ENCODE measurements at regions not wholly inside any gene's neighbourhood (a gene's known extent, or its start where the extent isn't known, plus 50 kb on each side); places are given as distances from the start of the nearest gene placed in this dataset.

DNA sequence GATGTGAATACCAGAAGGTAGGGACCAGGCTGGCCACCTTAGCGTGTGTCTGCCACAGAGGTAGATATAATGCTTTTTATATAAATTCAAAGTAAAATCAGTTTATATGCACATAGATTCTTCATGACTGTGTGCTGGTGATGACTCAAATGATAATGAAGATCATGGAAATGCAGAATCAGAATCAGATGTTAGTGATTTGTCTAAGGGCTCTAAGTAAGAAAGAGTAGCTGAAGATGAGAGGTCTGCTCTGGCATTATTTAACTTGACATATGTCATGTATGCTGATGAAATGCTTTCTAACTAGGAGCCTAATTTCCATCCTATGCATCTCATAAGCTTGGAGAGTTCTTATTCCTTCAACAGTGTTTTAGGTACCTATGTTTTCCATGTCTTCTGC, 50.3 kb upstream of the DPH6 start:
- no peak for DNase-seq (ENCODE audit: low read depth)

DNA sequence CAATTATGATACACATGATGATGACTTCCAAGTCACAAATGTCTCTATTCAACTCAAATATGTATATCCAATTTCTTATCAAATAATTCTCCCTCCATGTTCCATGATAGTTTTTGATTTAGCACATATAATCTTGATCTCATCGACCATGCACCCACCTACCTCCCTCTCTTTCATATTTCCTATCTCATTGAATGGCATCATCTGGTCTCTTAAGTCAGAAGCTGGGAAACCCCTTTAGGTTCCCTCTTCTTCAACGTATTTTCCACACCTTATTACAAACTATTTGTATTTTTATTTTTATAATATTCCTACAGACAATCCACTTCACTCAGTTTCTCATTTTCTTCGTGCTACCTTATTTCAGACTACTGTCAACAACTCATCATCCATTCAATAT, 56.9 kb upstream of the DPH6 start:
- no peak for DNase-seq (ENCODE audit: low read depth)

DNA sequence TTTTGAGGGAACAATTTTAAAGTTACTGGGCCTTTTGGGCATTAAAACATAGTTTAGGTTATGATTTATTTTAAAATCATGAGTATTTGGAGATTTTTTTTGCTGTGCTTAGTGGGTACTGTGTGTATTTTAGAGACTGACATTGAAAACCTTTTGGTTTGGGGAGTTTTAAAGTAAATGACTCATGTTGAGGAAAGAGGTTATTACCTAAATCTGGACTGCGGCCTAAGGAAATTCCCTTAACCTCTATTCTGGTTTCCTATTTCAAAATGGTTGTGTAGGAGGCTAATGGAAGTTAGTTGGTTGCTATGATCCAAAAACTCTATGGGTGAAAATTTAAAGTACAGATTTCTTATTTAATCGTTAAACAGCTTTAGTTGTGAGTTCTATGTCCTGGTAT, 57.3 kb upstream of the DPH6 start:
- no peak for DNase-seq (ENCODE audit: low read depth)

DNA sequence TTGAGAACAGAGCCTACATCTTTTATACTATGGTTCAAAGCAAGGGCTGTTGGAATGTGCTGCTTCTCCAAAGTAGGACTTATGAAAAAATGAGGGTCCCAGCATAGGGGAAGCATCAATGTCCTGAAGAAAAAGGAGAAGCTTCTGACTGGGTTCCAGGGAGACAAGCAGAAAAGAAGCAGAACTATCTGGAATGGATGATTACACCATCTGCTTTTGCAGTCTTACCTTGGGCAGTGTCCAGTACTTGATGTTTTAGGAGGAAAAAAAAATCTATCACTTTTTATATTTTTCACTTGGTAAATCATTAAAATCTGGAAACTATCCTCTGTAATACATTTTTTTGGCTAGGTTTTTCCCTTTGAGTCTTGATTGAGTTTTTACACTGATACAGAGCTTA, 57.9 kb upstream of the DPH6 start:
- no peak for DNase-seq (ENCODE audit: low read depth)

DNA sequence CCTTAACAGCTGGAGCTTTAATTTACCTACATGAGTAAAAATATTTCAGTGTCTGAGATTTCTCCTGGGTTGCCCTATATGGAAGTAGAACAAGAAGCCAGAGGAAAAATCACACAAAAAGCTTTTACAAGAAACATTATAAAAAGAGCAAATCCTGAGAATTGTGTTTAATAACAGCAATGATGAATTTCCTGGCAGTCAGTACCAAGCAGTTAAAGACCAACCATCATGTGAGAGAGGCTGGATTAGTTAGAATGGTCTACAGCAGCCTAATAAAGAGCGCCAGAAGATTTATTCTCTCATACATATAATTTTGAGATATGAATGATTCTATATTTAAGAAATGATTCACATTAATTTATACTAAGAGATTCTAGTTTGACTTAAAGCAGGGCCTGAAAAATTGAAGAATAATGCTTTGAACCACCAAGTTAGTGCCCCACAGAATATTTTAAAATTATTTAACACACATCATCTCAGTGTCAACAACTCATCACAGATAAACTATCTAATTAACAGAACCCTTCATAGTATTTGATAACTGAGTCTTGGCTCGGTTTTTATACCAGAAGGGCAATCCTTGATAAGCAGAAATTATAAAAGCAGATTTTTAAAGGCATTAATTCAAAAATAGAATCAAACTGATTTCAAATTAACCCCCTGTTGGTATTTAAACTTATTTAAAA, 59.9 kb upstream of the DPH6 start:
- DNase-seq (ENCODE audit: low read depth) = no peak

DNA sequence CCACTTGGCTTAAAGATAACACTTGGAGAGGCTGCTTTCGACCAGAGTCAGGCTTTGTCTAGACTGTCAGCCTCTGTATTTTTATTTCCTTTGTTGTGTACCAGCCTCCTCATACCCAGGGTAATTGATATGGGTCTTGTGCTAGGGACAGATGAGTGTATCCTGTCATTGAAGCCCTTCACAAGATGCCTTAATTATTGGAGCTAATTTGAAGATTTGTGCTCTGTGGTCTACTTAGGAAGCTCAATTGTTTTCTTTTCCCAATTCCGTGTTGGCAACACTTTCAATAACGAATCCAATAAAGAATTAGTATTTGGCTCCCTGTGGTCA, 60.5 kb upstream of the DPH6 start:
- DNase-seq (ENCODE audit: low read depth) = no peak

DNA sequence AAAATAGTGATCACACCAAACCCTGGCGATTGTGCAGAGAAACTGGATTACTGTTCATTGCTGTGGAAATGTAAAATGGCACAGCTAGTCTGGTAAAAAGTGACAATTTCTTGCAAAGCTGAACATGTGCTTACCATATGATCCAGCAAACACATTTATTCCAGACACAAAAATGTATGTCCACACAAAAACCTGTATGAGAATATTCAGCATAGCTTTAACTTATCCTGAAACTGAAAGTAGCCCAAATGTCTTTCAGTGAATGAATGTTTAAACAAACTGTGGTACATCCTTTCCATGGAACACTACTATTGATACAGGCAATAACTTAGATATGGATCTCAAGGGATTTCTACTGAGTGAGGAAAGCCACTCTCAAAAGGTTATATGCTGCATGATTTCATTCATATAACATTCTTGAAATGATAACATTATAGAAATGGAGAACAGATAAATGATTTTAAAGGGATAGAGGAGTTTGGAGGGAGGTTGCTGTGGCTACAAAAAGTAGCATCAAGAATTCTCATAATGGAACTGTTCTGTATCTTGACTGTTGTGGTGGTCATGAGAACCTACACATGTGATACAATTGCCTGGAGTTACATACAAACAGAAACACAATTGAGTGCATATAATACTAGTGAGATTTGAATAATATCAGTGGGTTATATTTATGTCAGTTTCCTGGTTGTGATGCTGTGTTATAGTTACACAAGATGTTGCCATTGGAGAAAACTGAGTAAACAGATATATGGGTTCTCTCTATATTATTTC, 70.7 kb upstream of the DPH6 start:
- DNase-seq (ENCODE audit: low read depth) = no peak

DNA sequence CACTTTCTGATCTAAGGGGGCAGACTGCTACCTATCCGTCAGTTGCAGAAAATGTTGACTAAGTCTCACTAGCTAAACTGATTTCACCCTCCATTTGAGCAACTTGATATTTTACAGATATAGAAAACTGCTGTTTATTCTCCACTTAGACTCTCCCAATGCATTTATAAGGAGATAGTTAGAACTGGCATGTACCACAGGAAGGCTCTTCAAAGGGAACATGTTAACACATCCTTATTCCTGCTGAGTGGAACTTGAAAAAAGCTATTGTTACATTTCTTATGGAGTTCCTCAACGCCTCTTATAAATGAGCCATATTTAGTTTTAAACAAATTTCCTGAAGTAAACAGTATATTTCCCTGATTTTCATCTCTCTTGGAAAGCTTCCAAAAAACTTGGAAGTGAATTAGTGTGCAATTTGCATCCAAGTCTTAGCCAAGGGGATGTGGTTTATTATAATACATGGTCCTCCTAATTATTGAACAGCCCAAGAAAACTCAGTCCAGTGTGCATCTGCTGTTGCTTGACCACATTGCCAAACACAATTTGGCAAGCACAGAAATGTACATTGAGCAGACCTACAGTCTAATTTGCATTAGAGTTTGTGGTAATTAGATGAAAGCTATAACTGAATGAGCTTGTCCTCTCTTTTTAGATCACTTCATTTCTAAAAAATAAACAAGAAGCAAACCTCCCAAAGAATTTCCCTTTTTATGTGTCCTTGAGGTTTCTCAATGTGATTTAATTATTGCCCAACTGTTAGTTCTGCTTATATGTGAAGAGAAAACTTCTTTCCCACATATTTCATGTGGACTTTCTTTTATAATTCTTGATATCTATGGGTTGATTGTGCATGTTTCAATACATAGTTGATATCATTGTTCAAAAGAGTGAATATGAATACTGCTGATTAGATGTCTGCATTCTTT, 72.6 kb upstream of the DPH6 start:
- DNase-seq (ENCODE audit: low read depth) = no peak

DNA sequence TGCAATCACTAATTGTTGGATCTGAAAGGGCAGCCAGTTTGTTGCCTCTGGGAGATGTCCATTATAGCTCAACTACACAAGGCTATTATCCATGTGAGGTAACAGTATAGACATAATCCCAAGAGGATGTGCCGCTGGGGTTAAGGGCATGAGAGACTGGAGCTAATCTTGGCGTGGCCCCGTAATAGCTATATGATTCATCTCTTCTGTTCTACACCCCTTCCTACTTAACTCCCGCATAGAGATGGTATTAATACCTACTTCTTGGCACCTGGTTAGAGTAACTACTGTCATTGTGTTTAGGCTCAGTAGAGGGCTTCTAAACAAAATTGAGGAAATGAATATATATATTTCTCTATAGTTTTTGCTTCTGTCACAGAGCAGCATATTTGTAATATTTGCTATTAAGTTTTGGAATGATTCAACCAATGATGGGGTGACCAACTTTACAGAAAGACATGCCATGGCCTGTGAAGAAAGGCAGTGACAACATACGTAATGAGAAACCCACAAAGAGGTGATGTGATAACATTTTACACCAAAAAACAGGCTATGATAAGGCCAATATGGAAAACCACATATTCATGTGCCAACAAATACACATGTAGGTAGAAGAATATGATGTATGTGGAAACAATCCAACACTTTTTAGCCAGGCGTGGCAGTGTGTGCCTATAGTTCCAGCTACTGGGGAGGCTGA, 76.8 kb upstream of the DPH6 start:
- DNase-seq (ENCODE audit: low read depth) = no peak

DNA sequence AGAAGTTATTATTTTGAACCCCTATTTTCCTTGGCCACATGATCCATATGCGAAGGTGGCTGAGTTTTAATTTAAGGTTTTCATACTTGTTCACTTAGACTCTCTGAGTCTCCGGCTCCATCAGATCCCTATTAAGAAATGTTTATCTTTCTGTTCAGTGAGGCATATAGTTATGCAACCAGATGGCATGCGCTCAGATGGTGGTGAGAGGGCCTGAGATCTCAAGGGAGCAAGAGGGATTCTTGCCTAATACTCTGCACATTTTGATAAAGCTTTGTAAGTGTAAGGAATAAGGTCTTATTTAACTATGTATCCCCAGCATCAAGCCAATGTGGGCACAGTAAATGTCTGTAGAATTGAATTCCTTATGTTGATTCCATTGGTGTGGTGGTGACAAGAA, 78.9 kb upstream of the DPH6 start:
- no peak for DNase-seq (ENCODE audit: low read depth)

DNA sequence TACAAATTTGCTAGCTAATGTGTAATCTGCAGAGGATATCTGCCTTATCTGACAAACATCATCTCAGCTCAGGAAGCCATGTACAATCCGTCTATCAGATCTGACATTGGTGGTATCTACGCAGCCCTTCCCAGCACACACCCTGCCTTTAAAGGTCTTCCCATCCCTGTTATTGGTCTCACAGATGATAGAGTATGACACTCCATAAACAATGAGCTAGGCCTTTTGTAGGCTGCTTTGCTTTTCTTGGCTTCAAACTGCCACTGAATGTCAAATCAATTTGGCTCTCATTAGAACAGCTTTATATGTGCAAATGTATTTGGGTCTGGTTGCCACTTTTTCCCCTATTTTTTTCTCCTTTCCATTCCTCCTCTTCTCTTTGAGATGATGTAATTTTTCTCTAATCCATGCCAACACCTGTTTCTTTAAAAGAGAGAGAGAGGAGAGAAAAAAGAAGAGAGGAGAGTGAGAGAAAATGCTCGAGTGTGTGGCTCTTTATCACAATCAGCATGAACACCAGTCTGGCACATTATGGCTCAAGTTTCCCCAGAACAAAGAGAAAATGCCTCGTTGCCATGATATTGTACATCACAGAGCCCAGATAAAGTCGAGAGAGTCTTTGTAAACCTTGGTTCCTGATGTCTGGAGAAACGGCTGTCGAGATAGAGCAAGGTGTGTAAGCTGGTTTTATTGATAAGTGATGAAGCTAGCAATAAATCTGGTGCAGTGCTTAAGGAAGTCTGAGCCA, 80.8 kb upstream of the DPH6 start:
- DNase-seq (ENCODE audit: low read depth) = no peak

DNA sequence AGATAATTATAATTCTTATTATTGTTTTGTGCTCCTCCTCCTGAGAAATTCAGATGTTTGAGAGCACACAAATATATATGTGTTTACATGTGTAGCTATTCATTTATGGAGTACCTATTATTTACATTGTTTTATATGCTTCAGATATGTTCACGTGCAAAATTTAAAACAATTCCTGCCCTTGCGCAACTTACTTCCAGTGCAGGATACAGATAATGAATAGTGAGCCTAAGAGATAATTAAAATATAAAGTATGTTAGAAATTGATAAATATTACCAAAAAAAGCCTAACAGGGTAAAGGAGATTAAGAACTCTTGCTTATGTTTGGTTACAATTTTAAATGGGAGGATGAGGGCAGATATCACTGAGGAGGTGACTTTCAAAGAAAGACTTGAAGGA, 81.7 kb upstream of the DPH6 start:
- DNase-seq (ENCODE audit: low read depth) = no peak

DNA sequence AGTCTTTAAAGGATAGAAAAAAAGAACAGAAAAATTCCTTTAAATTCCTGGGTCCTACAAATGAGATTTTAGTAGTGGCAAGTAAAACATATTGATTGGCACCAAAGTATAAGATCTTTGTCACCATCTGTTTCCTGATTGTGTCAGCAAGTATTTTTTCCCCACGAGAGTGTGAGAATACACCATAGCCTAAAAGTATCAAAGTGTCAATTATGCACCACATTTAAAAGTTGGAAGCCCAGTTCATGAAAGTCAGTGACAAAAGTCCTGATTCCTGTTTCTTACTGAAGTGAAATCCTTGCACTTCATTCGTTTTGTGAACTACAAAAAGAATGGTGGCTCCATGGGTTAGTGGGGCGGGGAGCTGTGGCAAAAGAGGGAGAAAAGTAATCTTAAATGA, 83.8 kb upstream of the DPH6 start:
- no peak for DNase-seq (ENCODE audit: low read depth)

DNA sequence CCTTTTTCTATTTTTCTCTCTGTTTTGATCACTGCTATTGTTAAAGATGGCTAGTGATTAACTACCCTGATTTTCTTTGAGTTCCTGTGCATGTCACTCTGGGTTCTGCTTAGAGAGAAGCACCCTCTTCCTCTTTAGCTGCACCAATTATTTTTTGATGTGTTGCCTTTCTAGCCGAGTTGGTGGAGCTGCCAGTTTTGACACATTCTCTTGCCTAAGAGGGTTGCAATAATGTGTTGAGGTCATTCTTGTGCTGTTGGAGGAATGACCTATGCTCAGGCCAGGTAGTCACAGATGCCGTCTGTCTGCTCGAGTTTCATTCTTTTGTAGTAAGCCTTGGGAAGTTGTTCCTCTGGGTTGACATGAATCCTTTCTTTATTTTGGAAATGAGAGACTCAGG, 84.6 kb upstream of the DPH6 start:
- no peak for DNase-seq (ENCODE audit: low read depth)

DNA sequence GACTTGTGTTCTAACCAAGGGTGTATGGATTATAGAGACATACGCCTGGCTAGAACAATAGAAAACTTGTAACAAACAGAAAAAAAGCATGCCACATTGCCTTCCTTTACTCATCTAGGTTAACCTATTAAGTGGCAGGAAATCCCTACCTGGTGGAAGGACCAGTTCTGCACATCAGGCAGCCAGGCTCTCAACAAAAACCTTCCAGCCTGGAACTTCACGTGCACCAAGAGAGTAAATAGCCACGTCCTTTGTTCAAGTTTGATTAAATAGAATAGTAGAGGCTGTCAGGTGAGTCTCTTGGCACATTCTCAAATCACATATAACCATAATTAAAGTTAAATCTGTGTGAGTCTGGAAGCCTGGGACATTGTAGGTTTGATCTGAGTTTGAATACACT, 85.0 kb upstream of the DPH6 start:
- no peak for DNase-seq (ENCODE audit: low read depth)

DNA sequence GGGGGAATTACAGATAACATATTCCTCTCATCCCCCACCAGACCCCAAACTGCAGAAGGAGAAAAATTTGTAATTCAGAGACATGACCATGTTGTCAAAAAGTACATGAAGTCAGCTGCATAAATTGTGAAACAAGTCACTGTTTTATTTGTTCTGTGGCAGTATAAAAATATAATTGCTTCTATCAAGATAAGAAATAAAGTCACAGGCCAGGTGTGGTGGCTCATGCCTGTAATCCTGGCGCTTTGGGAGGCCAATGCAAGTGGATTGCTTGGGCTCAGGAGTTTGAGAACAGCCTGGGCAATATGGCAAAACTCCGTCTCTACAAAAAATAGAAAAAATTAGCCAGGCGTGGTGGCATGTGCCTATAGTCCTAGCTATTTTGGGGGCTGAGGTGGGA, 87.7 kb upstream of the DPH6 start:
- DNase-seq (ENCODE audit: low read depth) = no peak

DNA sequence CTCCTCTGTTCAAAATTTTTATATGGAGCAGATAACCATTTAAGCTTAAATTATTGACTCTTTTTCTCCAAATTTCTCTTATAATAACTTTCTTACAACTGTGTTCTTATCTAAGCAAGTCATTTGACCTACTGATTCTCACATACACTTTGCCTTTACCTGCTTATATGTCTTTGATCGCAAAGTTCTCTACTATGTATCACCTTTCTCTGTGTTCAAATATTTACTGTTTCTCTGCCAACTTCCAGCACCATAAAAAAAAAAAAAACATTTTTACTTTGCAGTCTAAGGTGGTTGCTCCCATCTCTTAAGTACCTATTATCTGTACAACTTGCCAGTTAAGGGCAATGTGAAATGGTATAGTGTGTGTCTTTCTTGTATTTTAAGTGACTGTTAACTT, 100.8 kb upstream of the DPH6 start:
- DNase-seq (ENCODE audit: low read depth) = no peak

DNA sequence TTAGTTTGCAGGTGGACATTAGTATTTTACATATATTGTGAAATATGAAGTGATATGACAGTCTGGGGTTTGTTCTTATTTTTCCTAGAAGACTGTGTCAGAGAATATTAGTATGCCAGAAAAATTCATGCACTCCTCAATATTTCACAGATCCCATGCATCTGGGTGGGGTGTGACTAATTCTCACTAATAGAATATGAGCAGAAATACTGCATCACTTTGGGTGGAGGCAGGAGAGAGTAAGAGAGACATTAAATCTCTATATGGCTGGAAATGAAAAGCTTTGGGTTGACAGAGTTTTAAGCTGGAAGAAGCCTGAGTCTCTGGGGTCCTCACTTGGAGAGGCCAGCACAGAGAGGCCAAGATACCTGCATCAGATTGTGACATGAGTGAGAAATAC, 101.3 kb upstream of the DPH6 start:
- no peak for DNase-seq (ENCODE audit: low read depth)

DNA sequence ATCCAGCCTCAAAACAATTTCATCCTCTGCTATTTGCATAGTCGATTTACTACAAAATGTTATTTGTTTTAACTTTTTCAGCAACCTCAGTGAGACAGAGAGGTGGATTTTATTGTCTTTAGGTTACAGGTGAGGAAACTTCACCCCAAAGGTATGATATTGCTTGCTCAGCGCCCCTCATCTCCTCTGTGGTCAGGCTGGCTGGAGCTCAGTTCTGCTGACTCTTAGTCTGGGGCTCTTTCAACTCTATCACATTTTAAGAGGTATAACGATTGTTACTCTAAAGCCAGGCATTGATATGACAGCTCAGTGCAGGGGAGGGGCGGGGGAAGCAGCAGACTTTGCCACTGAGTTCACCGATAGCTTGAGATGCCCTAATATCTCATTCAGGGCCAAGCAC, 103.0 kb upstream of the DPH6 start:
- no peak for DNase-seq (ENCODE audit: low read depth)

DNA sequence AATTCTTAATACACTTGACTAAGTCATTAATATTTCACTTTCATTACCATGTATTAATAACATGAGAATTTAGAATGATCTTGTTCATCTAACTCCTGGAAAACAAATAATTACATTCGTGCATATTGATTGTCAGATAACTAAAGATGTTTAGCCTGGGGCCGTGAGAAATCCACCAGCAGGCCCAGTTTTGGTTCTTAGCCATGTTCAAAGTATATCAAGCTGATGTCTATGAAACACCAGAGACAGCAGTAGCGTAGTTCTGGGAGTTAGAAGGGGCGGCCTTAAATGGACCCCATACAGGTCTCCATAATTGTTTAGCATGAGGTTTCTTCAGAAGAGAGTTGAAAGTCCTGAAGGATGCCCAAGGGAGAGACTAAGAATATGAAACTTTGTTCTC, 103.6 kb upstream of the DPH6 start:
- no peak for DNase-seq (ENCODE audit: low read depth)

DNA sequence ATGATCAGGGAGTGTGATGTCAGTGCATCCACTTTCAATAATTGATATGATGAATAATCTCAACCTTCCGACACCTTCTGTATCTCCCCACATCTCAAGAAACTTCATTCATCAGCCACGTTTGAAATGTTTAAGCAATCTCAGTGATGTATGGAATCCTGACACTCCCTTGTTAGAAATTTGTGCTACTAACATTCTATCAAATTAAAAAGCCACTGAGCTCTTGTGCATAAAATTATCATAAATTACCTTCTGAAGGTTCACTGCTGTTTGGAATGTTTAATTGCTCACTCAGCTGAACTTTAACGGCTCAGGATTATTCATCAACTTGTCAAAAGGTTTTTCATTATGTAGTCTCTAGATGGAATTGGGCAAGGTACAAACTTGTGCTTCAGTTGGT, 108.4 kb upstream of the DPH6 start:
- DNase-seq (ENCODE audit: low read depth) = no peak

Data from stimulated activated CD8-positive, alpha-beta memory T cell treated with anti-CD3 and anti-CD28 coated beads, Interleukin-4, amount 100 ng/mL, for 24 hours (primary cell).